ENCODE measurements at regions not wholly inside any gene's neighbourhood (a gene's known extent, or its start where the extent isn't known, plus 50 kb on each side); places are given as distances from the start of the nearest gene placed in this dataset.
"Not testable (repeated sequence)": the region's sequence is repeated elsewhere in the genome, so short reads cannot be mapped to it uniquely, and the experiment has no call there.

GRCh38 chr15:46918462-46919140 is 798.7 kb upstream of the SEMA6D start:
- DNase-seq (ENCODE audit: low spot score) (no peak), FAIRE-seq (no peak)

DNA sequence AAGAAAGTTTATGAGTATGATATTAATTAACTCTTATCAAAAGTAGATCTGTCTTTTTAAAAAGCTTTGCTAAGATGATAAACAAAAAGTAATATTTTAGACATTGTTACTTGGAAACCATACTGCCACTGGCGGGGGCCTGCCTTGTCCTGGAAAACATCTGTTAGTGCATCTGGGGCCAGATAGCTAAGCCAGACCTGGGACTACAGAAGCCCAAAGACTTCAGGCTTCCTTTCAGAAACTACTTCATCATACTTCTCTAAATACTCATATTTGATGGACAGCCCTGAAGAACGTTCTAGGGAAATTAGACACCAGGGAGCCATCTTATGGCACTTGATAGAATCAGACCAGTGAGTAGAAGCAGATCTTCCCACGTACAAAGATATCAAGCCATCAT is 795.4 kb upstream of the SEMA6D start:
- no peak for FAIRE-seq
- no peak for DNase-seq (ENCODE audit: low spot score)

GRCh38 chr15:46930426-46930825 is 786.9 kb upstream of the SEMA6D start:
- no peak for FAIRE-seq
- no peak for DNase-seq (ENCODE audit: low spot score)

GRCh38 chr15:46933332-46933731 is 784.0 kb upstream of the SEMA6D start:
- DNase-seq (ENCODE audit: low spot score): no peak
- FAIRE-seq: no peak

GRCh38 chr15:46934851-46935250 is 782.5 kb upstream of the SEMA6D start:
- DNase-seq (ENCODE audit: low spot score) (no peak), FAIRE-seq (no peak)

DNA sequence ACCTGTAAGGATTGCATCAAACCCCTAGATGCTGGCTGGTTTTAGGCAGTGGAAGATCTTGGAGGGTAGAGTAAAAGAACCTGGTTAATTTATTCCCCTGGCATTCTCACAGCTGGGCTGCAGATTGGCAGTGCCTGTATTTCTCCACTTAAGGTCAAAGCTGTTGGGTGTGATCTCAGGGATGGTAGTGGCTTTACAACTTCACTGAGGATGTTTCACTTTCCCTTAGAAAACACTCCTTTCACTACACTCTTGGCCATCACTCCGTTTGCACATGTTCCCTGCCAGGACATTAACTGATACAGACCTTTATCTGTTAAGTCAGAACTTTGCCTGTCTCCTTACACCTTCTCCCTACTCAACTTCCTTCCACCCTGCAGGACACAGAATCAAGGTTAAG is 779.1 kb upstream of the SEMA6D start:
- DNase-seq (ENCODE audit: low spot score) (no peak), FAIRE-seq (no peak)

DNA sequence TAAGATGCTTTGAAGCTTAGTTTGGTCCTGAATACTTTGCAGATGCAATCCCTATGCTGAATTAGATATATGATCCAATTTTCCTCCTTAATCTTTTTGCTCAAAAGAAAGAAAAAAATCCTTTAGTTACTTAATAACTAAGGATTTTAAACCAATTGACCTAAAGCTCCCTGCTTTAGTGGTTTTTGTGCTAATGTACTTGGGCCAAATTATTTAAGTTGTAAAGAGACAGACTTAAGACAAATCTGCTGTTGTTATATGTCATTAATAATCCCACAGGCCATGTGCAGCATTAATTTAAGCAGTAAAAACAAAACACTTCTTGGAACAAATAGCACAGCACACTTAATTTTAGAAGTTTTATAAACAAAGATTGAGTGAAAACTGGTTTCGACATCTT is 776.1 kb upstream of the SEMA6D start:
- DNase-seq (ENCODE audit: low spot score) (no peak), FAIRE-seq (no peak)

- FAIRE-seq (no peak), DNase-seq (ENCODE audit: low spot score) (no peak)
These were observed 770.4 kb upstream of the SEMA6D start for GRCh38 chr15:46946953-46947352.

GRCh38 chr15:46955576-46955975 is 761.7 kb upstream of the SEMA6D start:
- DNase-seq (ENCODE audit: low spot score) (no peak), FAIRE-seq (no peak)

- DNase-seq (ENCODE audit: low spot score) (no peak), FAIRE-seq (no peak)
These were observed 760.8 kb upstream of the SEMA6D start for GRCh38 chr15:46956456-46956855.

GRCh38 chr15:46956881-46957280 is 760.4 kb upstream of the SEMA6D start:
- no peak for FAIRE-seq
- DNase-seq (ENCODE audit: low spot score): no peak

DNA sequence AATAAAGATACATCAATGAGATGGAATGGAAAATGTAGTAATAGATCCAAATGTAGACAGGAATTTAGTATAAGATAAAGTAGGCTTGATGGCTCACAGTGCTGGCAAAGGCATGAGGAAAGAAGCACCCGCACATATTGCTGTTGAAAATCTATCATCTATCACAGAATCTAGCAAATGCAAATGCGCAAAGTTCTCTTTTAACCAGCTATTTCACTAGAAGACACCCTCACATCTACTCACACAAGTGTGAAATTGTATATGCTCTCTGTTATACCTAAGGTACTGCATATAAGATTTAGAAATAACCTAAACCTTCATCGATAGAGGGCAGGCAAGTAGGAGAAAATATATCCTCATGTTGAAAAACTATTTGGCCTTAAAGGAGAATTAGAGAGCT is 756.7 kb upstream of the SEMA6D start:
- FAIRE-seq (no peak), DNase-seq (ENCODE audit: low spot score) (no peak)

DNA sequence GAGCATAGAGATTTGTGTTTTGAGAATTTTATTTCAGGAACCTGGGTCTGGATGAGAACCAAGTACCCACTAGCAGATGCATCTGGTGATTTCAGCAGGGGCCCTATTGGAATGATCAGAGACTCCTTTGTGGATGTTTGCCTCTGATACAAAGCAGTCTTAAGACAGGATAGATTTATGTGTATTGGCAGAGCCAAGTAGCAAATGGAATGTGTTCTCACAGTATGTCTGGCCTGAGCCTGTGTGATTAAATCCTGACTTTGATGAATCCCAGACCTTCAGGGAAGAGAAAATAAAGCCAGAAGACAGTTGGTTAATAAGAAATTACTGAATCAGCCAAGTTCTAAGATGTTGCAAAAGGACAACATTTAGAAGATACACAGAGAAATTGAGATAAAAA is 755.5 kb upstream of the SEMA6D start:
- no peak for FAIRE-seq
- no peak for DNase-seq (ENCODE audit: low spot score)

DNA sequence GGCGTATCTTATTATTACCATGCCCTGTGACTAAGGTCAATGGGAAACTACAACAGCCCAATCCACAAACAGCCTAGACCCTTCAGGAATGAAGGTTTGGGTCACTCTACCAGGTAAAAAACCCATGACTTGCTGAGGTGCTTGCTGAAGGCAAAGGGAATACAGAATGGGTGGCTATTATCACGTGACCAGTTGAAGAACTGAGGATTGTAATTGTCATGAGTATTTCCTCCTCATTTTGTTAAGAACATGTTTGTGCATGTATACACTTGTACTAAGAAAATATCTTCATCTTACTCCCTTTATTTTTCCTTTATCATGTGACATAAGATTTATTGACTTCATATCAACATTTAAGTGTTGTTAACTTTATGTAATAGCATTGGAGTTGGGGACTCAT is 729.2 kb upstream of the SEMA6D start:
- not testable (repeated sequence) for FAIRE-seq

GRCh38 chr15:46996359-46996758 is 720.9 kb upstream of the SEMA6D start:
- DNase-seq (ENCODE audit: low spot score) (no peak), FAIRE-seq (no peak)

More for the DNA sequence above, 729.2 kb upstream of the SEMA6D start:
- not testable (repeated sequence) for DNase-seq (ENCODE audit: low spot score)

- no peak for FAIRE-seq
These were observed 719.8 kb upstream of the SEMA6D start for GRCh38 chr15:46997501-46997900.

DNA sequence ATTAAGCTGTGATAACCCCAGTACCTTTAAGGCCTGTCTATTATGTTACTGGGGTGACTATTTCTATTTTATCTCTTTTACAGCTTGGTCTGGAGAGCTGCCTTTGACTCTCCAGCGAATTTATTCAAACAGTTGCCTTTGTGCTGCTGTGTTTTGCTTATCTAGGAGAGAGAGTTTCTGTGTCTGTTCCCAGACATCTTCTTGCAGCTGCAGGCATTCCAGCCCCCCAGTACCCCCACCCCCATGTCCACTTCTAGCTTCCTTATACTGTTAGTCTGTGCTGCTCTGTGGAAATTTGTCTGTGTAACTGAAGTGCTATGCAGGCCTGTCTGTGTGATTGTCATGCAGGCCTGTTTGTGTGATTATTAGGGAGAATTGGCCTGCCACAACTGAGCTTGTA is 713.7 kb upstream of the SEMA6D start:
- DNase-seq (ENCODE audit: low spot score) (no peak), FAIRE-seq (no peak)

More at GRCh38 chr15:46997501-46997900, 719.8 kb upstream of the SEMA6D start:
- DNase-seq (ENCODE audit: low spot score): no peak

DNA sequence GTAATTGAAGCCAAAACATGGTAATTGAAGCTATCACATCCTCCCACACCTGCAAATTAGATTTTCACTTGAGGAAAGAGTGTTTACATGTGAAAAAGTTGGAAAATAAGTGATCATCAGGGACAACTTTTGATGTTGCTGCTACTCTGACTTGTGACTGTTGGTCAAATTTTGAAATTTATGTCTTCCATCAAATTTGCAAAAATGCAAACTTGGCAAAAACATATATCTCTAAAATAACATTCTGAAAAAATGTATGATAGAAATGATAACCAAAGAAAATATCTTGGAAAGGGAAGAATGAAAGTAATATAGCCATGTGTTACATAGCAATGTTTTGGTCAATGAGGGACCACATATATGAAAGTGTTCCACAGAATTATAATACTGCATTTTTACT is 703.9 kb upstream of the SEMA6D start:
- FAIRE-seq: no peak
- DNase-seq (ENCODE audit: low spot score): no peak

- FAIRE-seq (no peak), DNase-seq (ENCODE audit: low spot score) (no peak)
These were observed 689.9 kb upstream of the SEMA6D start for GRCh38 chr15:47027322-47027946.

GRCh38 chr15:47035475-47036406 is 681.6 kb upstream of the SEMA6D start:
- DNase-seq (ENCODE audit: low spot score): no peak
- FAIRE-seq: no peak

DNA sequence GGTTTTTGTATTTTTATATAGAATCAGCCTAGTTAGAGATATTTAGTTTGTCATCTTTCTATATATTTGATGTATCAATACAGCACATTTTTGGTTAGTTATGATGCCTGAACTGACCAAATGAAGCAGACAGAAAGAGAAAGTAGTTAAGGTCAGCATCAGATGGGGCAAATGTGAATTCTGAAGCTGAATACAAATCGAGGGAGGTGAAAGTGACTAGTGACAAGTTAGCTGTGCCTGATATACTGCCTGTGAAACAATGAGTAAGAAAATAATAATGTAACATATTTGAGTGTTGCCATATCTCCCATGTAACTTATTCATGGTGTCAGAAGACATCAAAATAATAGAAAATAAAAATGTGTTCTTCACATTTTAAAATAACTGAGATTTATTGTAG is 680.3 kb upstream of the SEMA6D start:
- no peak for FAIRE-seq
- DNase-seq (ENCODE audit: low spot score): no peak

DNA sequence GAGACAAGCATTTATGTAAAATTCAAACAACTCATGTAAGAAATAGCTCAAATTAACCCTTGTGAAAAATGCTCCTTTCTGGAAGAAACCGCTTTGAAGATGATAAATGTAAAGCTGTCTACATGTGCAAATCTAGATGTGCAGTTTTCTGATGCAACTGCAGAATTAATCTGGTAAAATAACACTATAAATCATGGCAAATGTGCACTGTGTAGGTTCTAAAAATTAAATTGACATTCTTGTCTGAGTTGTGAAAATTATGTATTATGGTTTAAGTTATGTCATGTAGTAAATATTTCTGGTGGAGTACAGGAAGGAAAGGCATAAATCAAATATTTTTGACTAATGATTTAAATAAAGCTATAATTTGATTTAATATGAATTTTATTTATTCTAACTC is 678.1 kb upstream of the SEMA6D start:
- FAIRE-seq: no peak
- no peak for DNase-seq (ENCODE audit: low spot score)
